CD1c-positive myeloid dendritic cell (primary cell): ENCODE measurements at regions not wholly inside any gene's neighbourhood (a gene's known extent, or its start where the extent isn't known, plus 50 kb on each side); places are given as distances from the start of the nearest gene placed in this dataset.
"Not testable (repeated sequence)": the region's sequence is repeated elsewhere in the genome, so short reads cannot be mapped to it uniquely, and the experiment has no call there.

Experiments used
- DNase-seq: peaks from one replicate; pipeline ENCODE4 v3.0.0-alpha.2; 2016; ENCODE audit errors: extremely low spot score

DNA sequence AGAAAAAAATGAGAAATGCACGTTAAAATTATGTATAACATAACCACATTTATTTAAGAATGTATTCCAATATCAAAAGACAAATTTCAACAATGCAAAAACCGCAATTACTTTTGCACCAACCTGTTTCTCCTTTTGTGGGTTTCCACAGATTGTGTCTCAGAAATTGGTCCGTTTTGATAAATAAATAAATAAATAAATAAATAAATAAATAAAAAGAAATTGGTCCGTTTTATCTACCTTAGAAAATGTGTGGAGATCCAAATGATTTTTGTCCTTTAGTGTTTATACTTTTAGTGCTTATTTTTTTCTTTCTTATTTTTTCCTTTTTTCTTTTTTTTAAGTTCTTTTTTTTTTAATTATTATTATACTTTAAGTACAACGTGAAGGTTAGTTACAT, 1682.2 kb upstream of the TMEFF2 start:
- no peak for DNase-seq

DNA sequence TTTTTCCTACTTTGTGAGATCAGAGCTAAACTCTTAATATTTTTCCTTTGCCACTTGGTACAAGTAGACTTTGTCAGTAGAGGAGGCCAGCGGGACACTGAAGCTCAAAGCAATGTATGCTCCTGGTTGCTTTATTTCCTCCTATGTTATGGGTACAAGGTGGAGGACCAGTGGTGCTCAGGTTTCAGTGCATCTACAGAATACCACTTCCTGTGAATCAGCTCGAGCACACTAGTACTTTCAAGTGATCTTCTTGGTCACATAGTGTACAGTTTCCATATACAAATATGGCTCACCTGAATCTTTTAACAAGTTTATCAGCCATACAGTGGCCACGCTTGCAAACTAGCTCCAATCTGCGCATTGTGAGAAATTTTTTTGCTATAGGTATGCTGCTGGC, 1674.8 kb upstream of the TMEFF2 start:
- DNase-seq, result no peak

DNA sequence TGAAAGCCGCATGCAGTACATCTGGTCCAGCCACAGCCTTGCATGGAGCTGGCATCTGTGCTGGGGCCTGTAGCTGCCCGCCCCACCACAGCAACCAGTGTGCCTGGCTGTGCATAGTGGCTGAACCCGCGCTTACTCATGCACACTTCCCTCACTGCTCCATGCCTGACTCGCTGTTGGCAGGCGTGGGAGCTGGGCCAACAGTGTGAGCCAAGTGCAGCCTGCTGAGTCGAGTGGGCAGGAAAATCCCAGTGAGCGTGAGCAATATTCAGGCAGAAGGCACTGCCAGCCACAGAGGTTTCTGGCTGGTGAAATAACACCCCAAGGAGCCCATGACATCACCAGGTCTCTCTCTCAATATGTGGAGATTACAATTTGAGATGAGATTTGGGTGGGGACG, 1674.1 kb upstream of the TMEFF2 start:
- DNase-seq, result no peak

DNA sequence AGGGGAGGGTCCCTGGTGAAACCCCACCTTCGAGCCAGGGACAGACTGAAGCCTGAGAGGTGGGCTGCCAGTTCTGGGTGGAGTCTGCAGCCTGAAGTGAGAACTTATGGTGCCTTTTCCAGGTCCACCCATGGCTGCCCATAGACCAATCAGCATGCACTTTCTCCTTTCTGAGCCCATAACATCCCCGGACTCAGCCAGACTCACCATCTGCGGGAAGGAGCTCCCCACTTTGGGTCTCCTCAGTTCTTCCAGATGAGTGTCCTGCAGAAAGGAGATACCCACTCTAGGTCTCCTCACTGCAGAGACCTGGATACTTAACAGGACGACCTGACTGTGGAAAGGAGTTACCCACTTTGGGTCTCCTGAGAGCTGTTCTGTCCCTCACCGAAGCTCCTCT, 1673.4 kb upstream of the TMEFF2 start:
- DNase-seq, result no peak

DNA sequence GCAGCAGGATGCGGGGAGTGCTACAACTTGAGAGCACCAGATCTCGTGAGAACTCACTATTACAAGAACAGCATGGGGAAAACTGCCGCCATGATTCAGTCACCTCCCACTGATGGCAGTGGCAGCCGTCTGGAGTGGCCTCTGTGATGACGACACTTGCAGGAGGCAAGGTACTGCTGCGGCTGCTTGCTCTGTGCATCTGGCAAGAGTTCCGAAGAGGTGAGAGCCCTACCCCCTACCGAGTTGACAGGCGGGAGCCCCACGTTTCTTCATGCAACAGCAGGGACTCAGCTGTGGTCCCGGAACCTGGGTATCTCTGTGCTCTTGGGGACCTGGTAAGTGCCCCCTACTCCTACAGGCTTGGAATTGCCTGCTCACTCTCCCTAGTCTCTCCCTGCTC, 1672.7 kb upstream of the TMEFF2 start:
- DNase-seq, result no peak

DNA sequence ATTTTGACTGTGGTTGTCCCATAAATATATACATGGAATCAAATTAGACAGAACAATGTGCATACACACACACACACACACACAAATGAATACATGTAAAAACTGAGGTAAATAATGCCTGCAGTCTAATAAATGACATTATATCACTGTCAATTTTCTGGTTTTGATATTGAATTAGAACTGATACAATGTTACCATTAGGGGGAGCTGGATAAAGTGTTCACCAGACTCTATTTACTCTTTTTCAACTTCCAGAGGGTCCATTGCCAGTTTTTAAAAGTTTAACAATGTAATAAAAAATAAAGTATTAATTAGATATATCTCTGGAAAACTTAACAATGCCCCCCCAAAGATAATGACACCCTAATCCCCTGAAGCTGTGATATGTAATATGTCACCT, 1666.8 kb upstream of the TMEFF2 start:
- no peak for DNase-seq

DNA sequence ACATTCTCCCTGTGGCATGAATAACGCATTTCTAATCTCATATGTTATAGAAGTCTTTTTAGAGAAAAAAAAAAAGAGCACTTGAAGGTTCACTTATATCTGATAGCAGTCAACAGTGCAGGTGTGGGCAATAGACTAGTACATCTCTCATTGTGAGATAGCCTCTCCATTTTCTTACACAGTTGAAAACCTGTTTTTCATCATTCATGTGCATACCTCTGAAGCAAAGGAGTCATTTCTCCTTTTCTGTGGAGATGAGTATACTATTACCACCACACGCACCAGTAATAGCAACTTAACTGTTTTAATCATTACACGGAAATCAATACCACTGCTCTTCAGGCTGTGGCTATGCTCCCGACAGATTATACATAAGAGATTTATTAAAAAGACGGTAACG, 1653.3 kb upstream of the TMEFF2 start:
- DNase-seq, result no peak

DNA sequence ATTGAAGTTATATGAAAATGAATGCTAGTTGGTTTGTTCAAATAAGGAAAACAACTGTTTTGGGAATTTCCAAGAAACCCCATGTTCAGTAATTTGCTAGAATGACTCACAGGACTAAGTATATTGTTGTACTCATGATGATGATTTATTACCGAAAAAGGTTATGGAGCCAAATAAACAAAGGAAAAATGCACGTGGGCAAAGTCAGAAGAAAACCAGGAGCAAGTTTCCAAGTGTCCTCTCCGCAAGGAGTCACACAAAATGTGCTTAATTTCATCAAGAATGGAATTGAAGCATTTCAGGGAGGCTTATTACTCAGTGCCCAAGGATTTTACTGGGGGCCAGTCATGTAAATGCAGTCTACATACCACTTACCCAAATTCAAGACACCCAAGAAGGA, 1652.4 kb upstream of the TMEFF2 start:
- DNase-seq, result no peak

DNA sequence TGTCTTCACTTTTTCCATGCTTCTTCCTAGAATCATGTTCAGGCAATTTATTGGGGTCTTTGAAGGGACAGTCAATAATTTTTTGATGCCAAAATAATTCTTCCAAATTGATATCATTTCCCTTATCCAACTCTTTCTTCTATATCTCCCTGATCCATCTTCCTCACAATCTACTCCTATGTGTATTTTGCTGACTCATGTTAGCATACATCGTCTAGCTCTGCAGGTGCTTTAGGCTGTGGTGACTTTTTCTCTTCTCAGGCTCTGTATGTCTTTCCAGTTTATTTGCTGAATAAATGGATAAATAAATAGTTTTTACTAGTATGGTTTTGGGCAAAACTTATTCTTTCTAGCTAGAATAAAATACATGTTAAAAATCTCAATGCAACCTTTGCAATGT, 1650.9 kb upstream of the TMEFF2 start:
- no peak for DNase-seq

DNA sequence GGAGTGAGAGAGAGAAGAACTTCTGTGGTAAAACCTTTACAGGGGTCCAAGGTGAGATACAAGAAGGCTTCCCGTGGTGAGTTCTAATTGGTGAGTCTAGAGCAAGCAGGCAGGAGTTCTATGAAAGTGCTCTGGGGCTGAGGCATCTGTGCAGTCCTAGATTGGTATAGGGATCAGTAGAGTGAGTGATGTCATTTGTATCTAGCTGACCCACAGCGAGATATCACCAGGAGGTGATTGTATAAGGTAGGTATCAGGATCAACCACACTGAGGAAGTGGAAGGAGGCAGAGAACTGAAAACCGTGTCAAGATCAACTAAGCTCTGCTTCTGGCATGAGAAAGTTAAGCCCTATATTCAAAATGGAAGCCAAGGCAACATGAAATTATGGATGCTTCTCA, 1648.9 kb upstream of the TMEFF2 start:
- DNase-seq, result no peak

DNA sequence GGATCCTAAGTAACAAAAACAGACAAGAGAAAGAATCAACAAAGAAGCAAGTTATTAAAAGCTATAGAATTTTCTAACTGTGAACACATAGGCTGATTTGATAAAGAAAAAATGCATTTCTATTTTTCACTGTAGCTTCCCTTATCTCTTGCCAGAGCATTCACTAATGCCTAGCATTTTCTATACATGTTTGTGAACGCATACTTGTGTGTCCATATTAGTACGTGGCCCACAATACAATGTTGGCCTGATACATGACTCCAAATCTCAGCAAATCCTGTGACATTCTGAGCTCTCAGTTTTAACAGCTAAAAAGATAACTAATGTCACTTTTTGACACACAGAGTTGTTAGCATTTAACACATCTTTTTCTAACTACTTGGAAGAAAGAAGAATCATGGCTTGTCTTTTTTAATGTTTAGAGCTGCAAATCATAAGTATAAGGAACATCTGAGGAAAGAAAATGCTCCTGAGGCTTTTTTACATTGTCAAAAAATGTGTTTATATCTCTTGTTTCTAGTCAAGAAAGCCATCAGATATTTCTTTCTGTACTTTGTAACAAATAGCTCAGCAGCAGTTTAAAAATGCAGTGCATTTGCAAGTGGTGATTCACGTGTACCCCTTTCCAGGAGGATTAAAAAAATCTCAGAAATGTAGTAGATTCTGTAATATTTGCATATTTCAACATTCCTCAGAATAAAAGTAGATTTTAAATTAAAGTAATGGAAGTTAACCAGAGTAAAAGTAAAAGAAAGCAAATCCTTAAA, 1646.8 kb upstream of the TMEFF2 start:
- no peak for DNase-seq

DNA sequence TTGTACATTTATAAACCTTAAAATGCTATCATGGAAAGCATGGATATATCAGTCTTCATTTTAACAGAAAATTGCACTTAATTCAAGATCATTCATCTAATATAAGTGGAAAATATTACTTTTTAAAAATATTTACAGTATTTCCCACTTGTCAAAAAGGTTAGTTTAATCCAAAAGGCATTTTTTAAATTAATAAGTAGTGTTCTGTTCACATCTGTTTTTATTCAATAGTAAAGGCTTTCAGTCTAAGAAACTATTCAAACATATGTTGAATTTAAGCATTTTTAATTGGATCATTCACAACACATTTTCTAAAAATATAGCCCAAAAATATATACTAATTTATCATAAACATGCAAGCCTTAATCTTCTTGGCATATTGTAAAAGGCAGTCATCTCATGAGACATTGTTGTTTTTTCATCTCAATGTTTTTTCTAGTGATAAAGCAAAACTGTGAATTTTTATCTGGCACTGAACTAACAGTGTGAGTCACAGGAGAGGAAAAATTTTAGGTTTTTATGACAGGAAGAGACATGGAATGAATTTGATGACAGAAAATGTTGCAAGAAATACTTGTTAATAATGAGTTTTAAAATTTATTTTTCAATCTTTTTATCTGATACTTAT, 1642.5 kb upstream of the TMEFF2 start:
- no peak for DNase-seq

DNA sequence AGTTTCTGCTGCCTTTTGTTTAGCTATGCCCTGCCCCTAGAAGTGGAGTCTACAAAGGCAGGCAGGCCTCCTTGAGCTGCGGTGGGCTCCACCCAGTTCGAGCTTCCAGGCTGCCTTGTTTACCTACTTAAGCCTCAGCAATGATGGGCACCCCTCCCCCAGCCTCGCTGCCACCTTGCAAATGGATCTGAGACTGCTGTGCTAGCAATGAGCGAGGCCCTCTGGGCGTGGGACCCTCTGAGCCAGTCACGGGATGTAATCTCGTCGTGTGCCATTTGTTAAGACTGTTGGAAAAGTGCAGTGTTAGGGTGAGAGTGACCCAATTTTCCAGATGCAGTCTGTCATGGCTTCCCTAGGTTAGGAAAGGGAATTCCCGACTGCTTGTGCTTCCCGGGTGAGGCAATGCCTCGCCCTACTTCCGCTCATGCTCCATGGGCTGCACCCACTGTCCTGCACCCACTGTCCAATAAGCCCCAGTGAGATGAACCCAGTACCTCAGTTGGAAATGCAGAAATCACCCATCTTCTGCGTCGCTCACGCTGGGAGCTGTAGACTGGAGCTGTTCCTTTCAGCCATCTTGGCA, 1641.8 kb upstream of the TMEFF2 start:
- not testable (repeated sequence) for DNase-seq

DNA sequence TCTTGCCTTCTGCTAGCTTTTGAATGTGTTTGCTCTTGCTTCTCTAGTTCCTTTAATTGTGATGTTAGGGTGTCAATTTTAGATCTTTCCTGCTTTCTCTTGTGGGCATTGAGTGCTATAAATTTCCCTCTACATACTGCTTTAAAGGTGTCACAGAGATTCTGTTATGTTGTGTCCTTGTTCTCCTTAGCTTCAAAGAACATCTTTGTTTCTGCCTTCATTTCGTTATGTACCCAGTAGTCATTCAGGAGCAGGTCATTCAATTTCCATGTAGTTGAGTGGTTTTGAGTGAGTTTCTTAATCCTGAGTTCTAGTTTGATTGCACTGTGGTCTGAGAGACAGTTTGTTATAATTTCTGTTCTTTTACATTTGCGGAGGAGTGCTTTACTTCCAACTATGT, 1639.2 kb upstream of the TMEFF2 start:
- not testable (repeated sequence) for DNase-seq

DNA sequence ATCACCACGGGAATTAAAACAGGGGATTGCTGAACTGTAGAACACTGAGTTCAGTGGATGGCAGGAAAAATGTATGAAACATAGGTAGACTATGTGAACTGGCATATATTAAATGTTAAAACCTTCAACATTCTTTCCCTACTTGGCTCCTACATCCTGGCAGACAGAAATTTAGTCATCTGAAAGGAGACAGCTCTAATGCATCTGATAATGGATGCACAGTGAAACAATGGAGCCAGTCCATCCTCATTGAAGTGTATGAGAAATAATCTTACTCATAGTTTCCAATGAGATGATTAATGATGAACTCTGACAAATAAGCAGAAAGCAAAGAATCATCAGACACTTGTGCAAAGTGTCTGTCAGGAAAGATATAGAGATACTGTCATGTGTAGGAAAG, 1629.7 kb upstream of the TMEFF2 start:
- no peak for DNase-seq

DNA sequence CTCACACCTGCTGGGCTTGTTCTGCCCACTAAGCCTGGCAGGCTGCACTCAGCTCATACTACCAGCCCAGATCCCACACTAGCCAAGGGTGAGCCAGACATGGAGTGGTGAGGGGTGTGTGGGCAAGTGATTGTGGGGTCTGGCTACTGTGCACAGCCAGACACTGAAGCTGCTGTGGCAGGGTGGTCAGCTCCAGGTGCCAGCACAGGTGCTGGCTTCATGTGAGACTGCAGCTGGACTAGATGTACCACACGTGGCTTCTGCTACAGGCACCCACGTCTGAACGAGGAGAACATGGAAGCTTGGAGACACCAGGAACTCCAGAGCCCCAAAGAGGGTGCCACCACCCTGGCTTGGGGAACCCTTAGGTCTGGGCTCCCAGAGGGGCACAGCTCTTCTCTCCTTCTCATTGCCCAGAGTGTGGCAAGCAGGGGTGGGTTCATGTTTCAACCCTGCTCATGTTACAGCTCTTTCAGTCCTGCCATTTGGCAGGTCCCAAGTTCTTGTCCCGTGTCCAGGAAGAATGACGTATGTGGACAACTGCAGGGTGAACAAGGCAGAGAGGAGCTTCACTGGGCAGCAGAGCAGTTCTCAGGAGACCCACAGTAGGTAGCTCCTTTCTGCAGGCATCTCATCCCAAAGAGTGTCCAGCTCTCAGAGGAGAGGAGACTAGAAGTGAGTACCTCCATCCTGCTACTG, 1624.2 kb upstream of the TMEFF2 start:
- no peak for DNase-seq

DNA sequence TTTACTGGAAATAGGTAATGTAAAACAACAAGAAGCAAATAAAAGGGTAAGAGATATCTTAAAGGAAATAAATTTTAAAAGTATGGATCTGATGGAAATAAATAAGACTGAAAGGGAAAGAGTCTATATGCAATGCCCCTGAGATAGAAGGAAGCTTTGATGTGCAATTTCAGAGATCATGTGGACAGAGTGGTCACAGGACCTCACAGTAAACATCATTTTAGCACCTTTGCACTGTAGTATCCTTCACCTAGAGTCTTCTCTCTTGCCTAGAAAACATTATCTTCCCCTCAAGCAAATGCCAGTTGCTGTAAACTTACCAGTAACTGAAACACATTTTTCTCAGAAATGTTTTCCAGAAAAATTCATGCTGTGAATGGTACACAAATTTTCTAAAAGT, 1621.3 kb upstream of the TMEFF2 start:
- no peak for DNase-seq

DNA sequence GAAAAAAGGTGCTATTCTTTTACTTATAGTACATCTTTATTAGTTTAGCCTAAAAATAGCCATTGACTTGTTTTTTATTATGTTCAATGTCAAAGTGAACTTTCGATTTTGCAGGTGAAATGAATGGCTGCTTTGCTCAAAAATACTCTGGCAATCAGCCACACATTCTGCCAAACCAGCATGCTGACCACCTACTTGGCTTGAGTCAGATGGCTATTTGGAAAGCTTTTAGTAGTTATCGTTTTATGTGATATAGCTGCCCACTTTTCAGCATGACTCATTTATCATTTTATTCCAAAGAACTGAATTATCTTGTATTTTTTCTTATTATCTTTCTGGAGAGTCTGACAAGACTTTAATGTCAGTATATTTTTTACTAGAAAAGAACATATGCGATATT, 1615.8 kb upstream of the TMEFF2 start:
- DNase-seq, result no peak

DNA sequence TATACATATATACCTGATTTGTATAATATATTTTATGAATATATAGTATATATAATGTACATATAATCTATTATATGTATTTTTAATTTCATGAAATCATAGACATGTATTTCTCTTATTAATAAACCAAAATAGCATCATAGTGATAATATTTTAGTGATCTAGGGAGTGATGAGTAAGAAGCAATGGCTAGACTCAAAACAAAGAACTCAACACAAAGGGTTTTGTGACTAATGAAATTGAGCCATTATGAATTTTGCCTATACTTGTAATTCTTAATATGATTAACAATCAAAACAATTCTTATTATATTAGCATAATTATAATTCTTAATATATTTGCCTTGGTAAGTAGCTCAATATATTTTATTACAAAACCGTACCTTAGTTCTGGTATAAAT, 1614.1 kb upstream of the TMEFF2 start:
- peak; percentile 0 for DNase-seq

DNA sequence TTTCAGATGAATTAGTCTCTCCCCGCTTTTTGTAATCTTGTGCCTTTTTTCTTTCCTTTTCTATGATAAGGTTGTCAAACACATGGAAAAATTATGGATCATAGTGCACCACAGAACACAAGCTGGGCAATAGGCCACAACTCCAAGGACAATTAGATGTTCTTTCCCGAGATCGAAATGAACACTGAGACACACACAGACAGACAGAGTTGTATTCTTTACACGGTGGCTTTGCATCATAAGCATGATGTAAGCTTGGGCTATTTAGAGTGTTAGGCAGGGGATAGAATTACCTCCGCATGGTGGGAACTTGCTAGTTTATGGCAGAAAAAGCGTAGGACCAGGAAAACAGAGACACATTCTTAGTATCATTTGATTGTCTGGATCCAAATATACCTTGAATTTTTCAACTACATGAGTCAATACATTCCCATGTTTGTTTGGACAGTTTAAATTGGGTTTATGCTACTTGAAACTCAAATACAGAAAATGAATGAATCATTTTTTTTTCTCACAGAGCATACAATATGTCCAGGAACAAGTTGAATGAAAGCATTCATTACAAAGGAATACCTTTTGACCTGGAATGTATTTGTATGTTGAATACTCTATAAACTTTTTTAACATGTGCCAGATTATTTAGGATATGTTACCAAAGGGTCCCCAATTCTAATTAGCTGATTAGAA, 1611.5 kb upstream of the TMEFF2 start:
- DNase-seq, result no peak

DNA sequence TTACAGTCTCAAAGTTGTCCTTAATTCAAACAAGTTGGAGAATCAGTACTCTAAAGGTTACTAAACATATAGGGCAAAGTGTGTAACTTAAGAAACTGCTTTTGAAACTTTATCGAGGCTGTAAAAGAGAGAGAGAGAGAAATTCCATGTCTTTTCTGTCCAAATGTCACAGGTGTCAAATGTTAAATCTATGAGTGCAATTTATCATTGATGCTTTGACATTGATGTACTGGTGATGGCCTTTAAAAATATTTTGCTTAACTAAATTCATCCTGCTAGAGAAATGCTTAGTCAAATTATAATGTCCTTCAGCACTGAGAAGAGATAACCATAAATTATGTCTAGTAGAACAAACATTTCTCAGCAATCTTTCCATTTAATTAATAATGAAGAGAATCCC, 1602.1 kb upstream of the TMEFF2 start:
- DNase-seq, result no peak

DNA sequence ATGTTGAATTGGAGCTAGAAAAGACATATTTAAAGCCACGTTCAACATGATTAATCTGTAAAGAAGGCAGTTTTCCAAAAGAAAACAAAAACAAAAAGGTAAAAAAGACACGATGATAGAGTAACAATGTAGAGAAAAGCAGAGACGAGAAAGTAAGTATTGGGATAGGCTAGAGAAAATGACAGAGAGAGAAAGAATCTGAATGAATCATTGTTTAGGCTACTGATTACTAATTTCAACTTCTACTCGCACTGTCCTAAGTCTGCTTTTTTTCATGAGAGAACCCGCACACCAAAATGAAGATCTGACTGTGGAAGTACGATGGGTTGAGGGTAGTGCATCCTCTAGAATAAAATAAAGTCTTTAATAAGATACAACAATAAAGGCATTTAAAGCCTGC, 1599.2 kb upstream of the TMEFF2 start:
- DNase-seq, result no peak
